OCI-LY7 (cell line): ENCODE measurements at regions not wholly inside any gene's neighbourhood (a gene's known extent, or its start where the extent isn't known, plus 50 kb on each side); places are given as distances from the start of the nearest gene placed in this dataset.

ENCODE experiments used
- CTCF ChIP-seq: fragments of 200-600 bp; sonication (generic); conservative IDR thresholded peaks from 2 replicates; pipeline ENCODE4 v1.5.1; 2014; ENCODE audit warnings: mild to moderate bottlenecking, antibody characterized with exemption, low read length, moderate library complexity, mixed read lengths
- EZH2phosphoT487 ChIP-seq: fragments of 200-600 bp; sonication (generic); IDR thresholded peaks from 2 replicates; pipeline ENCODE4 v1.6.1; 2018; ENCODE audit warnings: low read depth, borderline replicate concordance, mild to moderate bottlenecking, mixed run types, antibody characterized with exemption, low read length, moderate library complexity, mixed read lengths

- TF ChIP-seq CTCF: no peak
- TF ChIP-seq EZH2phosphoT487: no peak
These were observed 61.1 kb downstream of the FOXI2 start for GRCh38 chr10:127798111-127798510.
